SK-N-SH treated with all-trans-retinoic acid at 6 μM for 48 hours (cell line): ENCODE measurements at regions not wholly inside any gene's neighbourhood (a gene's known extent, or its start where the extent isn't known, plus 50 kb on each side); places are given as distances from the start of the nearest gene placed in this dataset.

ENCODE experiments used
- ATAC-seq: fragments of 200-7000 bp; cut with Tn5 transposase; 3 replicates; pipeline ENCODE4 v1.9.1; 2020; ENCODE audit warnings: mild to moderate bottlenecking, moderate library complexity
- ARNTL ChIP-seq: fragments of 450-650 bp; formaldehyde crosslinking; IDR thresholded peaks from 2 replicates; pipeline ENCODE4 v1.5.0; 2020; ENCODE audit warnings: low read depth, mild to moderate bottlenecking, moderate library complexity, borderline replicate concordance
- BACH2 ChIP-seq: fragments of 250-450 bp; sonication (Bioruptor Pico); IDR thresholded peaks from 2 replicates; pipeline ENCODE4 v1.9.0; 2021; ENCODE audit warnings: mild to moderate bottlenecking, borderline replicate concordance
- CREB5 ChIP-seq: fragments of 250-450 bp; sonication (Bioruptor Pico); IDR thresholded peaks from 2 replicates; pipeline ENCODE4 v1.5.1; 2020; ENCODE audit warnings: low read depth, mild to moderate bottlenecking, moderate library complexity
- CSDC2 ChIP-seq: fragments of 250-450 bp; sonication (Bioruptor Pico); IDR thresholded peaks from 2 replicates; pipeline ENCODE4 v1.5.0; 2020; ENCODE audit warnings: mild to moderate bottlenecking, moderate library complexity
- CSRNP3 ChIP-seq: fragments of 250-450 bp; sonication (Bioruptor Pico); IDR thresholded peaks from 2 replicates; pipeline ENCODE4 v1.5.1; 2021; ENCODE audit warnings: mild to moderate bottlenecking, moderate library complexity
- ESRRG ChIP-seq: fragments of 250-450 bp; sonication (Bioruptor Pico); IDR thresholded peaks from 2 replicates; pipeline ENCODE4 v1.6.1; 2021; ENCODE audit warnings: mild to moderate bottlenecking
- GLIS3 ChIP-seq: fragments of 250-450 bp; sonication (Bioruptor Pico); IDR thresholded peaks from 2 replicates; pipeline ENCODE4 v1.5.0; 2020; ENCODE audit warnings: mild to moderate bottlenecking, moderate library complexity
- ISL1 ChIP-seq: fragments of 250-450 bp; sonication (Bioruptor Pico); IDR thresholded peaks from 2 replicates; pipeline ENCODE4 v2.1.2; 2022; ENCODE audit warnings: mild to moderate bottlenecking, moderate library complexity
- OSR1 ChIP-seq: fragments of 250-450 bp; sonication (Bioruptor Pico); IDR thresholded peaks from 2 replicates; pipeline ENCODE4 v1.8.0; 2022; ENCODE audit warnings: moderate library complexity, mild to moderate bottlenecking, inconsistent platforms
- PATZ1 ChIP-seq: fragments of 250-450 bp; sonication (Bioruptor Pico); IDR thresholded peaks from 2 replicates; pipeline ENCODE4 v1.8.0; 2020; ENCODE audit warnings: mild to moderate bottlenecking, moderate library complexity, borderline replicate concordance
- PPARA ChIP-seq: fragments of 250-450 bp; sonication (Bioruptor Pico); IDR thresholded peaks from 2 replicates; pipeline ENCODE4 v1.5.0; 2020; ENCODE audit warnings: mild to moderate bottlenecking, borderline replicate concordance
- RARB ChIP-seq: fragments of 250-450 bp; sonication (Bioruptor Pico); IDR thresholded peaks from 2 replicates; pipeline ENCODE4 v1.8.0; 2021; ENCODE audit warnings: mild to moderate bottlenecking, moderate library complexity
- SNAI2 ChIP-seq: fragments of 250-450 bp; sonication (Bioruptor Pico); IDR thresholded peaks from 2 replicates; pipeline ENCODE4 v1.5.0; 2020; ENCODE audit warnings: mild to moderate bottlenecking, moderate library complexity
- TOX ChIP-seq: fragments of 250-450 bp; sonication (Bioruptor Pico); IDR thresholded peaks from 2 replicates; pipeline ENCODE4 v1.8.0; 2021; ENCODE audit warnings: mild to moderate bottlenecking, moderate library complexity, borderline replicate concordance
- TSHZ2 ChIP-seq: fragments of 250-450 bp; sonication (Bioruptor Pico); IDR thresholded peaks from 2 replicates; pipeline ENCODE4 v1.5.0; 2020; ENCODE audit warnings: mild to moderate bottlenecking, moderate library complexity
- ZC3H10 ChIP-seq: fragments of 250-450 bp; sonication (Bioruptor Pico); IDR thresholded peaks from 2 replicates; pipeline ENCODE4 v1.5.1; 2021; ENCODE audit warnings: mild to moderate bottlenecking, moderate library complexity
- ZFP3 ChIP-seq: fragments of 250-450 bp; sonication (Bioruptor Pico); IDR thresholded peaks from 2 replicates; pipeline ENCODE4 v1.5.0; 2020; ENCODE audit warnings: mild to moderate bottlenecking, moderate library complexity
- ZFP30 ChIP-seq: fragments of 450-650 bp; formaldehyde crosslinking; IDR thresholded peaks from 2 replicates; pipeline ENCODE4 v1.5.0; 2022; ENCODE audit warnings: mild to moderate bottlenecking, moderate library complexity
- ZNF565 ChIP-seq: fragments of 450-650 bp; formaldehyde crosslinking; conservative IDR thresholded peaks from 2 replicates; pipeline ENCODE4 v1.5.0; 2020; ENCODE audit warnings: low read depth, mild to moderate bottlenecking, moderate library complexity
- ZNF70 ChIP-seq: fragments of 450-650 bp; formaldehyde crosslinking; IDR thresholded peaks from 2 replicates; pipeline ENCODE4 v1.5.0; 2020; ENCODE audit warnings: mild to moderate bottlenecking, moderate library complexity
- ZNF8 ChIP-seq: fragments of 450-650 bp; formaldehyde crosslinking; IDR thresholded peaks from 2 replicates; pipeline ENCODE4 v1.5.0; 2020; ENCODE audit warnings: mild to moderate bottlenecking, moderate library complexity
- TF ChIP-seq, protein P1 (sequence below): fragments of 250-450 bp; sonication (Bioruptor Pico); IDR thresholded peaks from 2 replicates; pipeline ENCODE4 v1.8.0; 2021; ENCODE audit warnings: low read depth, mild to moderate bottlenecking, moderate library complexity, borderline replicate concordance

GRCh38 chr5:53323943-53324642, 156.3 kb upstream of the FST start:
- ATAC-seq = no peak
- no peak for TF ChIP-seq CREB5 (CRISPR knock-in tag)
- no peak for TF ChIP-seq ESRRG (CRISPR knock-in tag)
- no peak for TF ChIP-seq ARNTL (CRISPR knock-in tag)
- TF ChIP-seq ZNF8 (CRISPR knock-in tag) = no peak
- TF ChIP-seq ZFP3 (CRISPR knock-in tag) = no peak
- TF ChIP-seq ISL1 (CRISPR knock-in tag) = no peak
- no peak for TF ChIP-seq PPARA (CRISPR knock-in tag)
- TF ChIP-seq ZNF565 (CRISPR knock-in tag) = no peak
- no peak for TF ChIP-seq ZFP30 (CRISPR knock-in tag)
- TF ChIP-seq RARB (CRISPR knock-in tag) = no peak
- TF ChIP-seq, protein P1, sequence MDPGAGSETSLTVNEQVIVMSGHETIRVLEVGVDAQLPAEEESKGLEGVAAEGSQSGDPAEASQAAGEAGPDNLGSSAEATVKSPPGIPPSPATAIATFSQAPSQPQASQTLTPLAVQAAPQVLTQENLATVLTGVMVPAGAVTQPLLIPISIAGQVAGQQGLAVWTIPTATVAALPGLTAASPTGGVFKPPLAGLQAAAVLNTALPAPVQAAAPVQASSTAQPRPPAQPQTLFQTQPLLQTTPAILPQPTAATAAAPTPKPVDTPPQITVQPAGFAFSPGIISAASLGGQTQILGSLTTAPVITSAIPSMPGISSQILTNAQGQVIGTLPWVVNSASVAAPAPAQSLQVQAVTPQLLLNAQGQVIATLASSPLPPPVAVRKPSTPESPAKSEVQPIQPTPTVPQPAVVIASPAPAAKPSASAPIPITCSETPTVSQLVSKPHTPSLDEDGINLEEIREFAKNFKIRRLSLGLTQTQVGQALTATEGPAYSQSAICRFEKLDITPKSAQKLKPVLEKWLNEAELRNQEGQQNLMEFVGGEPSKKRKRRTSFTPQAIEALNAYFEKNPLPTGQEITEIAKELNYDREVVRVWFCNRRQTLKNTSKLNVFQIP (CRISPR knock-in tag) = no peak
- no peak for TF ChIP-seq ZNF70 (CRISPR knock-in tag)
- TF ChIP-seq CSDC2 (CRISPR knock-in tag) = no peak
- no peak for TF ChIP-seq ZC3H10 (CRISPR knock-in tag)
- TF ChIP-seq TOX (CRISPR knock-in tag) = no peak
- no peak for TF ChIP-seq CSRNP3 (CRISPR knock-in tag)
- no peak for TF ChIP-seq OSR1 (CRISPR knock-in tag)
- no peak for TF ChIP-seq BACH2 (CRISPR knock-in tag)
- no peak for TF ChIP-seq PATZ1 (CRISPR knock-in tag)

DNA sequence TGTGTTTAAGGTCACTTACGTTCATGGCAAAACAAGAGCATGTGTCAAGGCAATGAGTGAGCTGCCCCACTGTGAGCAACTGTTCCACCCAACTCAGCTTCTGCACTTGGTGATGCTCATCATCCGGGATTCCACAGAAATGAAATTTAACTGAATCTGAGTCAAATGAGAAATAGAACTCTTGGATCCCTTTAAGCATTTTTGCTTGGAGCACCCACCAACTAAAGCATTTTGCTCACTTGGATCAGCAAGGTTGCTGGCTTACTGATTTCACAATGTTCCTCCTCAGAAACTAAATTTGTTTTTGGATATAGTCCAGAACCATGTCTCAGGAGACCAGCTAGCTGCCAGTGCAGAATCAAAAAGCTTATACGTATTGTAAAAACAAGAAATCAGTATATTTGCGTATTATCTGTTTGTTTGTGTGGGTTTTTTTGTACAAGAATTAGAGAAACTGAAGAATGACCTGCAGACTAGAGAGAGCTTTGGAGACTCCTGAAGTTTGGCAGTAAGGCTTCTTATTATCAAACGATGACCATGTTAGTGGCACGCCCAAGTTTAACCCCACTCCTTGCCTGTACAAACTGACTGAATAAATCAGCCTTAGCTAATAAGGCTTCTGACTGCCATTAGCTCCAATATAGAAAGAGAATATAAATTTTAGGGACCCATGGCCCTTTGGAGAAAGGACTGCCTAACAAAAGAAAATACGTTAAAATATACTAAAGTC, 153.8 kb upstream of the FST start:
- ATAC-seq = no peak
- TF ChIP-seq GLIS3 (CRISPR knock-in tag) = no peak
- TF ChIP-seq ZNF8 (CRISPR knock-in tag) = no peak
- TF ChIP-seq SNAI2 = no peak
- TF ChIP-seq ISL1 (CRISPR knock-in tag) = no peak
- TF ChIP-seq CREB5 (CRISPR knock-in tag) = no peak
- no peak for TF ChIP-seq RARB (CRISPR knock-in tag)
- no peak for TF ChIP-seq BACH2 (CRISPR knock-in tag)
- no peak for TF ChIP-seq ZC3H10 (CRISPR knock-in tag)
- TF ChIP-seq ZFP30 (CRISPR knock-in tag) = no peak
- no peak for TF ChIP-seq OSR1 (CRISPR knock-in tag)
- no peak for TF ChIP-seq ZNF70 (CRISPR knock-in tag)
- TF ChIP-seq TSHZ2 (CRISPR knock-in tag) = no peak
- no peak for TF ChIP-seq PPARA (CRISPR knock-in tag)
- TF ChIP-seq ZFP3 (CRISPR knock-in tag) = no peak
- TF ChIP-seq CSDC2 (CRISPR knock-in tag) = no peak
